Hepatocyte (in vitro differentiated cells): ENCODE measurements at regions not wholly inside any gene's neighbourhood (a gene's known extent, or its start where the extent isn't known, plus 50 kb on each side); places are given as distances from the start of the nearest gene placed in this dataset.

ENCODE experiments used
- DNase-seq: peaks from one replicate; pipeline ENCODE4 v3.0.0-alpha.2; 2016; ENCODE audit warnings: low spot score
- H2AFZ ChIP-seq: fragments of 200-600 bp; sonication (generic); 2 replicates; pipeline ENCODE4 v1.6.0; 2016; ENCODE audit warnings: antibody characterized with exemption, mild to moderate bottlenecking
- H3K27ac ChIP-seq: fragments of 200-600 bp; sonication (generic); 2 replicates; pipeline ENCODE4 v1.5.1; 2016; ENCODE audit warnings: mild to moderate bottlenecking
- H3K27me3 ChIP-seq: fragments of 200-600 bp; sonication (generic); 2 replicates; pipeline ENCODE4 v1.6.1; 2016
- H3K36me3 ChIP-seq: fragments of 200-600 bp; sonication (generic); replicated peaks from 2 replicates; pipeline ENCODE4 v1.5.1; 2016; ENCODE audit warnings: low read depth; ENCODE audit not compliant: insufficient read depth
- H3K4me1 ChIP-seq: fragments of 200-600 bp; sonication (generic); 2 replicates; pipeline ENCODE4 v1.5.1; 2016; ENCODE audit warnings: mild to moderate bottlenecking, moderate library complexity; ENCODE audit not compliant: insufficient read depth
- H3K4me2 ChIP-seq: fragments of 200-600 bp; sonication (generic); 2 replicates; pipeline ENCODE4 v1.6.0; 2016
- H3K4me3 ChIP-seq: fragments of 200-600 bp; sonication (generic); 2 replicates; pipeline ENCODE4 v1.5.1; 2016; ENCODE audit warnings: mild to moderate bottlenecking
- H3K79me2 ChIP-seq: fragments of 200-600 bp; sonication (generic); 2 replicates; pipeline ENCODE4 v1.6.0; 2017; ENCODE audit warnings: mild to moderate bottlenecking
- H3K9me2 ChIP-seq: fragments of 200-600 bp; sonication (generic); replicated peaks from 2 replicates; pipeline ENCODE4 v1.6.0; 2017; ENCODE audit warnings: mild to moderate bottlenecking; ENCODE audit not compliant: insufficient read depth
- H3K9me3 ChIP-seq: fragments of 200-600 bp; sonication (generic); 2 replicates; pipeline ENCODE4 v1.5.1; 2016; ENCODE audit warnings: low read depth, mild to moderate bottlenecking
- H4K20me1 ChIP-seq: fragments of 200-600 bp; sonication (generic); 2 replicates; pipeline ENCODE4 v1.6.0; 2016; ENCODE audit warnings: mild to moderate bottlenecking; ENCODE audit not compliant: insufficient read depth, poor library complexity, severe bottlenecking
- EZH2 ChIP-seq: fragments of 200-600 bp; sonication (generic); IDR thresholded peaks from 2 replicates; pipeline ENCODE4 v1.6.1; 2016; ENCODE audit warnings: antibody characterized with exemption, mild to moderate bottlenecking, borderline replicate concordance
- EZH2phosphoT487 ChIP-seq: fragments of 200-600 bp; sonication (generic); IDR thresholded peaks from one replicate; pipeline ENCODE4 v1.6.1; 2018; ENCODE audit warnings: antibody characterized with exemption, mild to moderate bottlenecking, low read depth, moderate library complexity; ENCODE audit not compliant: unreplicated experiment, severe bottlenecking
- WGBS: methylation state at CpG from one replicate; pipeline ENCODE4 v1.1.6; 2016; ENCODE audit warnings: low lambda C conversion rate; ENCODE audit errors: missing lambda C conversion rate; 5-methylcytosine and 5-hydroxymethylcytosine counted together
- TF ChIP-seq, protein P1 (sequence below): fragments of 200-600 bp; sonication (generic); IDR thresholded peaks from 2 replicates; pipeline ENCODE4 v1.5.1; 2016; ENCODE audit warnings: antibody characterized with exemption, mild to moderate bottlenecking; ENCODE audit not compliant: poor library complexity

DNA sequence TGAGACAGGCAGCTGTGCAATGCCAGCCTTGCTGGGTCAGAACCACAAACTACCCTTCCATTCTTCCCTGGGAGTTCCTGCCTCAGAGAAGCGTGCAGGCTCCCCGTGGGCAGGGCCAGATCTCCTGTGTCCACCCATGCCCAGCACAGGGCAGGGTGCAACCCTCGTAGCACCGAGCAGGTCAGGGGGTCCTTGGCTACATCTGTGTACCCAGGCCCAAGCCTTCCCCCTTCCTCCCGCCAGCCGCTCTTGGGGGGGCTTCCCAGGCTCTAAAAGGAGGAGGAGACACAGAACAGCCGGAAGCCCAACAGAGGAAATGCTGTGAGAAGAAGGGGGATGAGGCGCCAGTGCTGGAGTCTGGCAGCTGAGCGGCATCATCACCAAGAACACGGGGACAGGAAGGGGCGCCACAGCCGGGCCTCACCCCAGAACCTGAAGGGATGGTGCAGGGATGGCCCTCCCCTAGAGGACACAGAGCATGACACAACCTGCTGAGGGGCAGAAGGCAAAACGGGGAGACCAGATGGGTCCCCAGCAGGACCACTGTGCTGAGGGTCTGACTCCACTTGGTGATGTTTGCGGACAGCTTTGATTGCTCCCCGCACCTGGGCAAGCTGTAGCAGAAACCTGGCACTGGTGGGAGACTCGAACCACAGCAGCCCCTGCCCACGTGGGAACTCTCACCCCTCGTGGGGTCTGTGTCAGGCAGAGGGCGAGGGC is 233.2 kb downstream of the NPHP4 start:
- H3K27me3 ChIP-seq = no peaks in the 10 kb centered on the region
- no peaks in the 10 kb centered on the region for H3K9me3 ChIP-seq
- no peak overlapping the region for H2AFZ ChIP-seq
- WGBS = 84% methylated on average over 18 of the region's 19 CpGs
- H3K9me2 ChIP-seq = no peaks in the 10 kb centered on the region
- DNase-seq = no peak
- H3K36me3 ChIP-seq = no peaks in the 10 kb centered on the region
- no peak overlapping the region for H3K4me2 ChIP-seq
- TF ChIP-seq EZH2 = no peak
- no peak for TF ChIP-seq EZH2phosphoT487
- TF ChIP-seq, protein P1, sequence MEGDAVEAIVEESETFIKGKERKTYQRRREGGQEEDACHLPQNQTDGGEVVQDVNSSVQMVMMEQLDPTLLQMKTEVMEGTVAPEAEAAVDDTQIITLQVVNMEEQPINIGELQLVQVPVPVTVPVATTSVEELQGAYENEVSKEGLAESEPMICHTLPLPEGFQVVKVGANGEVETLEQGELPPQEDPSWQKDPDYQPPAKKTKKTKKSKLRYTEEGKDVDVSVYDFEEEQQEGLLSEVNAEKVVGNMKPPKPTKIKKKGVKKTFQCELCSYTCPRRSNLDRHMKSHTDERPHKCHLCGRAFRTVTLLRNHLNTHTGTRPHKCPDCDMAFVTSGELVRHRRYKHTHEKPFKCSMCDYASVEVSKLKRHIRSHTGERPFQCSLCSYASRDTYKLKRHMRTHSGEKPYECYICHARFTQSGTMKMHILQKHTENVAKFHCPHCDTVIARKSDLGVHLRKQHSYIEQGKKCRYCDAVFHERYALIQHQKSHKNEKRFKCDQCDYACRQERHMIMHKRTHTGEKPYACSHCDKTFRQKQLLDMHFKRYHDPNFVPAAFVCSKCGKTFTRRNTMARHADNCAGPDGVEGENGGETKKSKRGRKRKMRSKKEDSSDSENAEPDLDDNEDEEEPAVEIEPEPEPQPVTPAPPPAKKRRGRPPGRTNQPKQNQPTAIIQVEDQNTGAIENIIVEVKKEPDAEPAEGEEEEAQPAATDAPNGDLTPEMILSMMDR = no peak
- H3K4me1 ChIP-seq = no peaks in the 10 kb centered on the region
- H3K79me2 ChIP-seq = no peaks in the 10 kb centered on the region
- H3K27ac ChIP-seq = no peak overlapping the region
- no peaks in the 10 kb centered on the region for H4K20me1 ChIP-seq
- H3K4me3 ChIP-seq = no peak overlapping the region

DNA sequence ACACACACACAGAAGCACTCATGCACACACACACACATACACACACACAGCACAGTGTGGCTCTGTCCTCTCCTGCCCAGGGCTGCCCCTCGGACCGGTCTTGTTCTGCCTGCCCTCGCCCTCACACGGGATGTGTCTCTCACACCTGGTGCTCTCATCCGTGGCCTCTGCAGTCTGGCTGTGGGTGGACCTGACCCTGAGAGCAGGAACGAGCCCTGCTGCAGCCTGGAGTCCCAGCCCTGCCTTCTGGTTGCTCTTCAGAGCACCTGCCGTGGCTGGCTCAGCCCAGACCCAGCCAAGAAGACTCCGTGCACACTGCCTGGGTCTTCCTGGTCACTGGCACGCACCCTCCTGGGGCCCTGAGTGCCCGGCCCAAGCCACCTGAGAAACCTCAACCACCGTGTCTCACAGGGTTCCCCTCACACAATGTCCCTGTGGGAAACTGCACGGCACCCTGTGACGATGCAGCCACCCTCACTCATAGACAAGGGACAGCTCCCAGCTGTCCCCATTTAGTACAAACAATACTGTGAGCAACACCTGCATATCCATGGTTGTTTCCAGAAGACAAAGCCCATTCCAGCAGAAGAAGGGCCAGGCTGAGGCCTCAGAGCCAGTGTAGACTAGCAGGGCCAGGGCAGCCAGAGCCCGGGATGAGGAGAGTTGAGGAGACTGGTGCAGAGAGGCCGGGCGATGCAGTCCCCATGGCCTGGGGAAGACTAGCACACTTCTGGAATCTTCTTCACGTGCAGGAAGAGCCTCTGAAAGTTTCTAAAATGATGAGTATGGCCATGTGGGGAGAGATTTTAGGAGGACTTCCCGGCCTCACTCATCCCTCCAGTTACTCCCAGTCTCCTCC is 234.0 kb downstream of the NPHP4 start:
- Histone ChIP-seq H3K27me3 (no peaks in the 10 kb centered on the region), H3K4me2 (no peak overlapping the region), H3K9me2 (no peaks in the 10 kb centered on the region), H2AFZ (no peak overlapping the region), H3K9me3 (no peaks in the 10 kb centered on the region), H4K20me1 (no peaks in the 10 kb centered on the region), H3K4me1 (no peaks in the 10 kb centered on the region), H3K79me2 (no peaks in the 10 kb centered on the region), H3K4me3 (no peak overlapping the region), H3K27ac (no peak overlapping the region), H3K36me3 (no peaks in the 10 kb centered on the region)
- TF ChIP-seq EZH2phosphoT487 (no peak), EZH2 (no peak)
- TF ChIP-seq, protein P1 = no peak
- 88% methylated on average over 18 of the region's 18 CpGs for WGBS
- DNase-seq = no peak

DNA sequence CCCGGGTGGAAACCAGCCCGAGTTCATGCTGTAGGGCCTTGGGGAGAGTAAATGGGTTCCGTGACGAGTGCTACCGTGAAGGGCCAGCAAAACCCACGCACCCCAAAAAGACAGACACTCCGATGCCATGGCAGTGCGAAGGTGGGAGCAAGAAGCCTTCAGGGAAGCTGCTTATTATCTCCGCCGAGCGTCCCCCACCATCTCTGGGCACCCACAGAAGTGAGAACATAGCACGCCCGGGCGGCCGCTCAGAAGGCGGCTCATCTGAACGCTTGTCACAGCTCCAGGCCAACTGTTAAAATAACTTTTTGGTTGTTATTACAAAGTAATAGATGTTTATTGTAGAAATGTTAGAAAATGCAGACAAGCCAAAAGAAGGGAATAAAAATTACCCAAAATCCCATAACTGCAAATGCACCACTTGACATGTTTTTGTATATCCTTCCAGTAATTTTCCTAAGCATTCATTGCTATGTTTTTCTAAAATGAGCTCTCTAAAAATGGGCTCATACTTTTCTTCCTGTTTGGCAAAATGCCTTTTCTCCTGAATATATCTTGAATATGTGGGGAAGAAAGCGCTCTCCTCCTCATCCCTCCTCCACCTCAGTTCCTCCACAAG is 234.9 kb downstream of the NPHP4 start:
- Histone ChIP-seq H3K79me2 (no peaks in the 10 kb centered on the region), H4K20me1 (no peaks in the 10 kb centered on the region), H3K27ac (no peak overlapping the region), H3K4me1 (no peaks in the 10 kb centered on the region), H3K9me3 (no peaks in the 10 kb centered on the region), H3K27me3 (no peaks in the 10 kb centered on the region), H3K9me2 (no peaks in the 10 kb centered on the region), H3K4me2 (no peak overlapping the region), H3K36me3 (no peaks in the 10 kb centered on the region), H3K4me3 (no peak overlapping the region), H2AFZ (no peak overlapping the region)
- 95% methylated on average over 18 of the region's 18 CpGs for WGBS
- TF ChIP-seq EZH2phosphoT487 (no peak), EZH2 (no peak)
- TF ChIP-seq, protein P1 = no peak
- DNase-seq = no peak
